ENCODE measurements at regions not wholly inside any gene's neighbourhood (a gene's known extent, or its start where the extent isn't known, plus 50 kb on each side); places are given as distances from the start of the nearest gene placed in this dataset.

GRCh38 chr5:124154714-124155113 lies 591.7 kb downstream of the ZNF608 start:
- TF ChIP-seq CTCF (CRISPR knock-in tag; IDR thresholded peaks at IDR 0.05) (no peak), FOXM1 (CRISPR knock-in tag; IDR thresholded peaks at IDR 0.05) (no peak), ZBTB33 (CRISPR knock-in tag; IDR thresholded peaks at IDR 0.05) (no peak), ARNTL (CRISPR knock-in tag; IDR thresholded peaks at IDR 0.05) (no peak)
